RCC 7860 (cell line): ENCODE measurements at regions not wholly inside any gene's neighbourhood (a gene's known extent, or its start where the extent isn't known, plus 50 kb on each side); places are given as distances from the start of the nearest gene placed in this dataset.

ENCODE experiments used
- DNase-seq: peaks from one replicate; pipeline ENCODE4 v3.0.0-alpha.2; 2015; ENCODE audit warnings: low spot score
- FAIRE-seq: peaks from 2 replicates; lab custom pipeline; 2012; peaks lifted over from hg19 to GRCh38; lab: Jason Lieb, UNC

DNA sequence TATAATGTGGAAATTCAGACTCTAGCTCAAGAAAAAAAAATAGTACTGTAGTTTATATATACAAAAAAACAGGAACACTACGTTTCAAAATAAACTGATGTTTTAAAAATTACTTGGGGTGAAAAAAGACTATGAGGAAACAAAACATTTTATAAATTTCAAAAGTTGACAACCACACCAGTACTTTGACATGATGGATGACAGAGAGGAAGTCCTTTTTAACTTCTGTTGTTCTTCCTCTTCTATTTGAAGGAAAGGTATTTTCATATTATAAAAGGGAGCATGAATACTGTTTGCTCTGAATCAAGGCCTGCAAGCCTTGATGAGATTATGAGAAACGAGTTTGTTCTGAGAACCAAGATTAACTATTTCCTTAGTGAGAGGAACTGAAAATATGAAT, 456.9 kb downstream of the TAF11L14 start:
- no peak for DNase-seq
- no peak for FAIRE-seq

DNA sequence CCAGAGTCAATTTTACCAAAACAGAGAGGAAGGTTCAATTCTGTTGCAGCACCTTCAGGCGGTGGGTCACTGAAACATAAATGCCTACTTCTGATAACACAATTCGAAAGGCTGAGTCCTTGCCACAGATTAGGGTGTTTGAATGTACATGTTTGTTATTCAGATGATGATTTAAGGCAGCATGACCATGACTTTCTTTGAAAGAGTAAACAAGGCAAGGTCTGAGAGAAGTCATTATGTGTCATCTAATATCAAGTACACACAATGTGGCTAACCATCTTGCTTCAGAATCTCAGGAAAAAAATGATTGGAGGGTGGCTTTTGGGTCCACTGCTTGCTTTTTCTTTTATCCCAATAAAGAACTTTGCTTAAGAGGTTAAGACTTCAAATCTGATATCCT, 457.5 kb downstream of the TAF11L14 start:
- FAIRE-seq, result no peak
- no peak for DNase-seq

DNA sequence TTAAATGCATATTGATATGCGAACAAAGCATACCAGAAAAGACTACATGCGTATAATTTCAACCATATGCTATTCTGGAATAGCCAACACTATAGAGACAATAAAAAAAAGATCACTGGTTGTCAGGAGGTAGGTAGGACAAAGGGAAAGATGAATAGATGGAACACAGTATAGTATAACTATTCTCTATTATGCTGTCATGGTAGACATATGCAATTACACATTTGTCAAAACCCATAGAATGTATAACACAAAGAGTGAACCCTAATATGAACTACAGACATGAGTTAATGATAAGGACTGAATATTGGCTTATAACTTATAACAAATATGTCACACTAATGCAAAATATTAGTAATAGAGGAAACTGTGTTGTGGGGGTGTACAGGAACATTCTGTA, 460.8 kb downstream of the TAF11L14 start:
- FAIRE-seq (no peak), DNase-seq (no peak)

DNA sequence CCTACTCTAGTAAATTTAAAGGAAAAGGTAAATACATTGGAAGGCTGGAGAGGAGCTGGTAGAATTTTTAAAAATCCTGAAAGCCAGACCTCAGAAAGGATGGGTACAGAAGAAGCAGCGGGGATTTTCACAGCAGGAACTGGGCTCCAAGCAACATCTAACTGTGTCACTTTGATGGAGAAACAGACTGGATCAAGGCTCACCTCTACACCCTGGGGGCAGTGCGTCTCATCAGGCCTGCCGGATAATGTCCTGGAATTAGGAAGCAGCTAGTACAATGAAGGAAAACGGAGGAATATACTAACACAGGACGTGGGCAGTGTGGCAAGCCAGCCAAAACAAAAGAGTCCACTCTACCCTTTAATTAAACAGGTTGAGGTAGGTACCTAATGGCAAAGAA, 463.6 kb downstream of the TAF11L14 start:
- DNase-seq (no peak), FAIRE-seq (no peak)

DNA sequence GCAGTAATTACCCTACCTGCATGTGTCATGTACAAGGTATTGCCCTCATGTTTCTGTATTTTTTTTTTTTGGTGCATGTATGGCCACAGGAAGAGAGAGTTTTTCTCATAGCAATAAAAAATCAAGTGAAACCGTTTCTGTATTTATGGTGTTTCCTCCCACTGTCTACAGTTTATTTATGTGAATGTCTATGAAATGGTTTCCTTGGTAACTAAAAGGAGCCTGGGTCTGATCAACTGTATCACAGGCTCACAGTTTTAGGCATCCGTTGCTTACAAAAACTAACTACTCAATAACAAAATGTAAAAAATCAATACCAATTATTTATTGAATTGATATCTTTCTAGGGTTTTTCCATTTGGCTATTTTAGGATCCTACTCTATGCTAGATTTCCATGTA, 464.4 kb downstream of the TAF11L14 start:
- FAIRE-seq (no peak), DNase-seq (no peak)

DNA sequence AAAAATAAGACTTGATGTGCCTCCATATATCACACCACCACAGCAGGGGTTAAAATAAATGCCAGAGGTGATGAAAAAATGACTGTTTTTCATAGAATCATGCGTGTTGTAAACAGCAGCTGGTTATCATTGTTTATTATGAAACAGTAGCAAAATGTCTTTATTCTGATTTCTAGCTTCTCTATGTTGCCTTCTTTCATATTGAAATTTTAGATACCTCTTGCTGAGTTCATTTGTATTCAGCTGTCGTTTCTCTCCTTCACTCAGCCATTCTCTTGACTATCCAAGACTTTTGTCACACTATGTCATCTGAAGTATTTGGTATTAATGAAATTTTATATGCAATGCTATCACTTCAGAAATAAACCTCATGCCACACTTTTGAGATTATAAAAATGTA, 465.0 kb downstream of the TAF11L14 start:
- DNase-seq (no peak), FAIRE-seq (no peak)

DNA sequence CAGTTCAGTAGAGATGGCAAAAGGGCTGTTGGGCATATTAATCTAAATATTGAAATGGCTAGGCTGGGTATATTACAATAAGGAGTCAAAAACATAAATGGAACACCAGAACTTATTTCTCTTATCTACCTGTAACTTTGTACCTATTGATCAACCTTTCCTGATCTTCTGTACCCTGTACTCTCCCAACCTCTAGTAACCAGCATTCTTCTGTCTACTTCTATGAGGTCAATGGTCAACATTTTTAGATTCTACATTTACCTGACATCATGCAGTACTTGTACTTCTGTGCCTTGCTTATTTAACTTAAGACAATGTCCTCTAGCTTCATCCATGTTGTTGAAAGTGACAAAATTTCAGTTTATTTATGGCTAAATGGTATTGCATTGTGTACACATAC, 467.3 kb downstream of the TAF11L14 start:
- DNase-seq (no peak), FAIRE-seq (no peak)

DNA sequence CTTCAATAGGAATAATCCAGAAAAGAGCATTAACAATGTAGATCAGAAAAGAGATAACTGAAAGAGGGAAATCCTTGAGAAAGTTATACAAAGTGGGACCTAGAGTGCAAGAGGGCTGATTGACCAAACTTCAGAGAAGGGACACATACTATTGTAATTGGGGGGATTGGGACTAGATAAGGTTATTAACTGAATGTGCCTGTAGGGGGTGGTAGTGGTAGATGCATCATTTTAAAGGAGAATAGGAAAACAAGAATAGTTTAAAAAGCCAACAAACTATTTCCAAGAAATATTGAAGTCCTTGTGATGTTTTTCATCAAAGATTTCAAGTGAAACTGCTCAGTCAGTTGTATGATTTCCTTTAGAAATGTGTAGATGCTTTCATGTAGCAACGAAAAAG, 468.5 kb downstream of the TAF11L14 start:
- FAIRE-seq (no peak), DNase-seq (no peak)

DNA sequence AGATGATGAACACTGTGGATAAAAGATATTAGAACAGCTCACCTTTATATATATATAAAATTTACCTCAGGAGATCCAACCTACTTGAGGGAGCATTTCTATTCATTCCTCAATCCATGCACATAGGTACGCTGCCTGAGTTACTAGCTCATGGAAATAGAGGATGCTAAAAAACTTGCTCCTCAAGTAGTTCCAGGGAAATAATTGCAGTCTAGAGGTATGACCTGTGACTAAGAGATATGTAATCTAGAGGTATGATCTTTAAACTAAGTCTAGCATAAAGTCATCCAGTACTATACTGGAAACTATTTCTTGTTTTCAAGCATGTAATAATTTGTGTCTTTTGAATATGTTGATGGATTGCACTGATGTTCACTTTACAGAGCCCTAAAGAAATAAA, 471.2 kb downstream of the TAF11L14 start:
- FAIRE-seq (no peak), DNase-seq (no peak)

DNA sequence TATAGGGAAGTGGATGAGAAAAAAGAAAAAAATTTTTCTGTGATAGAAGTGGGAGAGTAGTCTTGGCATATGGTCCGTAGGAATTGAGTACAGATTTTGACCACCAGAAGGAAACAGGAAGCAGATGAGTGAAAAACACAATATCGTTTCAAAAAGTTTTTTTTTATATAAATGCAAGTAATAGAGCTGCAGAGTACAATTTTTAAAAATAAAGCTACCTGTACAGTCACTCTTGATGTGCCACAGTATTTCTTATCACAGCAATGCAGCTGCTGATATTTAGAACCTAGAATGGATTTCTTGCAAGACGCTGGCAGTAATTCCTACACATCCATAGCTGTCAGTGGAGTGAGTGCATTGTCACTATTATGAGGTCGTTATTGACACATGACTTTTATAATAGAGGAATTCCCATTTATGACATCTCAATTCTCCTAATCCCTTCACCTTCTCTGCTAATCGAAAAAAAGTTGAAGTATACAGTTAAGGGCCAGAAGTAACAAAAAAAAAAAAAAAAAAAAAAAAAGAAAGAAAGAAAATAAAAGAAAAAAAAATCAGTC, 477.7 kb downstream of the TAF11L14 start:
- FAIRE-seq (no peak), DNase-seq (no peak)

DNA sequence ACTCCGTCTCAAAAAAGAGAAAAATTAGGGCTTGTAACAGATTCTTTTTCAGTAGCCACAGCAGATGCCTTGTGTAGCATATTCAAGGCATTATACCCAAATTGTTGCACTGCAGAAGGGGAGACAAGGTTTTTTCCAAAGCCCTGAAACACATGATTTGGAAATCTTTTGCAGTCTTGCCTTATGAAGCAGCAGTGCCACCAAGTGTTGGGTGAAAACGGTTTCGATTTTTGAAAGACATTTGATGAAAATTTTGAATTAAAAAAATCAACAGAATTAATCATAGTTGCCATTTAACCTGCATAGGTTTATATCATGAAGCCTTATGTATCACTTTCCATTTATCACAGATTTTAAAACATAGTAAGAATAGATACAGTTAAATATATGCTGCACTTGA, 479.5 kb downstream of the TAF11L14 start:
- FAIRE-seq, result no peak
- no peak for DNase-seq

DNA sequence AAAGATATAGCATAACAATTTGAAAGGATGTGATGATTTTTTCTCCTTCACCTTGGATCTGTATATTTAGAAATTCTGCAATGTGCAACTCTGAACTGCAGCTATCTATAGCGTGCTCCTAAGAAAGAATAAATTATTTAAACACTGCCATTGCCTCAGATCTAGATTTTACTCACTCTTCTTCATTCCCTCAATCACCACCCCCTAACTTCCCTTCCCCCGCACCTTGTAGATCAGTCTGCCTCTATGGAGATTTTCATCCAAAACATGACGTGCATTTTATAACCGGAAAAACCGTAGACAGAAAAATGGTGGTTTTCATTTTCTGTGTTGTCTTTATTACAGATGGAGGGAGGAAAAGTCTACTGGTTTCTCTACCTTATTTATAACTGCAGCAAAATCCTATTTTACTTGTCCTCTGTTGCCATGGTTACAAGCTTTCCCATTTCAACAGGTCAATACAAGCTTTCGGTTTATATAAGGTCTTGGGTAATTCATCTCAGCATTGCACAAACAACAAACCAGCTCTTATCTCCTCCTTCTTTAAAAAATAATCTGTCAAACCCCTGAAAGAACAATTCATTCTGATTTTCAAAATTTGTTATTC, 480.0 kb downstream of the TAF11L14 start:
- no peak for DNase-seq
- no peak for FAIRE-seq

DNA sequence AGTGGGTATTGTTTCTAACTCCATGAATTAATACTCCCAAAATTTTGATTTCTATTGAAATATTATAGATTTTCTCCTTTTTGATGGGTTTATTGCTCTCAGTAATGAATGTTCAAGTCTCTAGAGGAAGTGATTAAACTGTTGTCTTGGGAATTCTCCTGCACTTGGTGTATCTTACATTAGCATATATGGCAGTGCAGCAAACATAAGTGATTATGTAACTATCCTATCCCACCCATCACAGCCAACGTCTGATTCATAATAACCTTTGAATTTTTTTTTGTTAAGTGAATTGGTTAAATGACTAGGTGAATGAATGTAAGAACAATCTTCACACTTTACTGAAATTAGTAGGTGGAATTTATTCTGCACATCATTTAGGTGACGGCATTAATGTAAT, 483.7 kb downstream of the TAF11L14 start:
- FAIRE-seq, result no peak
- no peak for DNase-seq

DNA sequence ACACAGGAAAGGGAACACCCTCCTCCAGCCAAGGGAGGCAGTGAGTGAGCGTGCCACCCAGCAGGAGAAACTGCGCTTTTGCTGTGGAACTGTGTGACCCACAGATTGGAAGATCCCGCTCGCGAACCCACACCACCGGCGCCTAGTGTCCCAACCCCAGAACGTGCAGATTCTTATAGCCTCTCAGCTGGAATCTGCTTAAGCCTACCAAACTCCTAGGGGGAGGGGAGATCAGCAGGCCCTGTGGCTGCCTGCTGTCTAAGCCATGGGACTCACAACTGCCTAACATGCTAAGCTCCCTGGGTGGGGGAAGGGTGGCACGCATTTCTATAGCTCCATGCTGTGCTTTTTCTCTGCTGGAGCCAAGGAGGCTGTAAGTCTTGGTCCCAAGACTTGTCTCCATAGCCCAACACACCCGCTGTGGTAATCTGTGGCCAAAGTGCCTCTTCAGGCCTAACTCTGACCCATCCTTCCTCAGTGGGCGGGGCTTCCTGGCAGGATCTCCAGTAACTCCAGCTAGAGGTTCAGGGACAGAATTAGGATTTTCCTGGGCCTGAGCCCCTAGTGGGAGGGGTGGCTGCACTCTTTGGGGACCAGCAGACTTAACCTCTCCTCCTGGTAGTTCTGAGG, 485.0 kb downstream of the TAF11L14 start:
- DNase-seq (no peak), FAIRE-seq (no peak)

DNA sequence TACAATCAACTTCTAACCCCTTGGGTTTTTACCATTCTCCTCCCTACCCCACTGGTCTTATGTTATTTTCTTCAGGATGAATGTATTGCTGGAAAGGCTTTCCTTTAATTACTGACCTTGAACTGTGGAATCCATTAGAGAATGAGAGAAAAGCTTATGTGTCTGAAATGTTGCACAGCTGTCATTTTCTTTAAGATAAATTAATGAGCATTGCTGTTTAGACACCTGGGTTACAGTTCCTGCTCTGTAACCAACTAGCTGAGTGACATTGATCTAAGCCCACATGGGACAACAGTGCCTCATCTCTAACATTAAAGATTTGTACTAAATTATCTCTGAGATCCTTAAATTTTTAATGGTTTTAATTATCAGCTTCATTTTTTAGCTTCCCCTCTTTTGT, 507.0 kb downstream of the TAF11L14 start:
- FAIRE-seq (no peak), DNase-seq (no peak)

DNA sequence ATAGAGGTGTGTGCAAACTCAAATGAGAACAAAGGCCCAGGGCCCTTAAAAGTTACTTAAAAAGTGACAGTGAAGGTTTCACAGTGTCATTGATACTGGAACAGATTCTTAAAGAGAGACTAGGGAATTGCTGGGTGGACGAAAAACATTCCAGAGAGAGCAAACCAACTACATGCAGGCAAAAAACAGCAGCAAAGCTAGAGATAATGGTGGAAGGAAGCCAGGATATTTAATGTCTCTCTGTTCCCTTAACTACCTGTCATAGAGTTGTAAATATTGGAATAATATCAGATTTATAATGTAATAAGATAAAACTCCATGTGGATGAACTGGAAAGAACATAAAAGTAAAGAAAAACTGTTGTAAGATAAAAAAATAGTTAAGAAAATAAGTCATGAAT, 508.6 kb downstream of the TAF11L14 start:
- FAIRE-seq (no peak), DNase-seq (no peak)

DNA sequence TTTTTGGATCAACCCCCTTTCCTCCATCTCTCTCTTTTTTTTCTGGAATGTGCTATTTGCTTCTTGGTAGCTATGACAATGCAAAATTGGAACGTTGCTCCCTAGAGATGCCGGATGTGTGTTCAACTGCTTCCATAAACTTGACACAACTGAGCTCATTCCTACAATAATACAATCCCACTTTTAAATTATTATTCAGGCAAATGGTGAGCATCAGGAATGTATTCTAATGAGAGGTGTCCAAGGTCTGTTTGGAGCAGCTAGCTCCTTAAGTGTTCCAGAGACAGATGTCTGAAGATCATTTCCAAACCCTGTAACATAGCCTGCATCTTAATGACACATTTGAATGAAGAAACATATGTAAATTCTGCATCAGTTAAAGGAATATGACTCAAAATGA, 518.4 kb downstream of the TAF11L14 start:
- DNase-seq (no peak), FAIRE-seq (no peak)

DNA sequence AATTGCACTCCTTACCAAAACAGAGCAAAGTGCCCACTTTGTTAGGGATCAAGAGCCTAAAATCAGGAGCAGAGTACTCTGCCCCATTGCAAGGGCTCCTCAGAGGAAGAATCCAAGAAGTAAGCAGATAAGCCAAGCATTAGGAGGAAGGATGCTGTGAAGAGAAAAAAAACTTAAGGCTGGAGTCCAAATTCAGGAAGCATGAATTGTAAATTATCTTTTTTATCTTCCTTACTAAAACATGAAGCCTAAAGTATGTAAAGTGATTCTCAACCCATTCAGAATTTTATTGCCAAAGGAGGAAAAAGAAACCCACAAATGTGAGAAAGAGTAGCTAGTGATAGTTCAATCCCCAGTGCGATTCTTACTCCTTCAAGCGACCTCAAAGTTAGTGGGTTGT, 523.9 kb downstream of the TAF11L14 start:
- FAIRE-seq, result no peak
- DNase-seq, result no peak

DNA sequence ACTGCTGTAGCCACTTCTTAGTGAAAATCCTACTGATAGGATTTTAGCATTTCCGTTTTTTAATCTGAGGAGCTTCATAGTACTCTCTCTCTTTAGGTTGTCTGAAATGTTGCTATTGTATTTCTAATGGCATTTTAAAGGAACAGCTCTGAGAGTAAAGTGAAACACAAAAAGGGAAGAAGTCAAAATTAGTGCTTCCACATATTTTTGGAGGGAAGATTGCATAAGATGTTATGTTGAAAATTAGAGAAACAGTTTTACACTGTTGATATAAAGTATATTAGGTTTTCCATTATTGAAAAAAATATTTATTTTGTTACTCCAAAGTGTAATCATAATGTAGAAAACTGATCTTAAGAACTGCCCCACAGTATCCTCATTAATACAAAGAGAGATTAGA, 525.1 kb downstream of the TAF11L14 start:
- FAIRE-seq, result no peak
- no peak for DNase-seq

DNA sequence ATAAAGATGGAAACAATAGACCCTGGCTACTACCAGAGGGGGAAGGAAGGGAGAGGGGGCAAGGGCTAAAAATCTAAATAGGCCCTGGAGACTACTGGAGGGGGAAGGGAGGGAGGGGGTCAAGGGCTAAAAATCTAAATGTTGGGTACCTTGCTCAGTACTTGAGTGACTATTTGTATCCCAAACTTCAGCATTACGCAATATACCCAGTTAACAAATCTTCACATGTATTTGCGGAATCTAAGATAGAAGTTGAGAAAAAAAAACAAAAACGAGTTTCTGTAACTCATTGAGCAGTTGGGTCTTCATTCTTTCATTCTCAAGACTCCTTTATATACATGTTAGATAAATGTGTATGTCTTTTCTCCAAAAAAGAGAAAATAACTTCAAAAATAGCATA, 537.4 kb downstream of the TAF11L14 start:
- DNase-seq, result no peak
- no peak for FAIRE-seq

DNA sequence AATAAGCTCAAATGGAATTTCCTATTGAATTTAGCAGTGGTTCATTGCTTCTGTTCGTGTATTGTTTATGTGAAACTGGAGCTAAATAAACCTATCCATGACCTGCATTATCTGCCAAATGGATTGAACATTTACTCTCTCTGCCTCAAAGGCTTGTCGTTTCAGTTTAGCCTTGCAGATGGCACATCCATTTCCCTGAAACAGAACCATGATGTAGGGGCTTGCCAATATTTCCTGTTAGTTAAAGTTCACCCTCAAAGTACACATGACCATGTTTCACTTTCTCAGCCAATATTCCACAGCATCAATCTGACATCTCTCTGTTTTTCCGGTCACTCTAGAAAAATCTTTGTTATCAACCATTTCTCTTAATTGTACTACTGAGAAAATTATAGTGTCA, 545.3 kb downstream of the TAF11L14 start:
- FAIRE-seq (no peak), DNase-seq (no peak)

DNA sequence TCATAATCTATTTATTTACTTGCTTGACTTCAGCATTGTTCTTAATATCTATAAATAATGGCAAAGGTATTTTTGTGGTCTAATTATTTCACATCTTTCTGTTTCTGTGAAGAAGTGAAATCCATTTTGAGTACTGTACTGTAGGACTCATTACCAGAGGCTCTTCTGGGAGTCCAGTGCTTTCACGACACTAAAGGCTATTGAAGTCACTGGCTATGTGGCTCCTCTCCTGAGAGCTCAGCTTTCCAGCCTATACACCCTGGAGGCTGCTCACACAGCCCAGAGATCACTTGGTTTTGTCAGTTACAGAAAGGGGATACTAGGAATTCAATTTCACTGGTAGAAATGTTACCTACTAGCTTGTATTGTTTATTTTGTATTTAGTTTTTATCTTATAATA, 547.3 kb downstream of the TAF11L14 start:
- DNase-seq (no peak), FAIRE-seq (no peak)

DNA sequence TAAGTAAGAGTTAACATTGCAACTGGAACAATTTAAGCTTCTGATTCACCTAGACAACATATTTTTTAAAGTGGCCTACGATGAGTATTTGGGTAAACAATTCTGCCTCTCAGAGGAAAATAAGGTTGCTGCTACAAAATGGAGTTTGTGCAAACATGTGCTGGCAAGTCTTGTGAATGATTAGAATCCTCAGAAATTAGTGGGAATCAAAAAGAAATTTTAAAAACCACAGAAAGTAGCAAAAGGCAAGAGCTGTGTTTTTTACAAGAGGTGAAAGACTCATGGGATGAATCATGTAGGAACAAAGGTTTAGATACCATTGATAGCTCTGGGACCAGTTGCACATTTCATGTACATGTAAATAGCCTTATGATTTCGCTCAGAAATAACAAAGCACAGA, 561.6 kb downstream of the TAF11L14 start:
- DNase-seq (no peak), FAIRE-seq (no peak)
